ENCODE measurements at regions not wholly inside any gene's neighbourhood (a gene's known extent, or its start where the extent isn't known, plus 50 kb on each side); places are given as distances from the start of the nearest gene placed in this dataset.
"Not testable (repeated sequence)": the region's sequence is repeated elsewhere in the genome, so short reads cannot be mapped to it uniquely, and the experiment has no call there.

- Mint-ChIP-seq H3K4me1 (no peaks in the 10 kb centered on the region), H3K9me3 (no peaks in the 10 kb centered on the region), H3K36me3 (no peaks in the 10 kb centered on the region), H3K27ac (no peak overlapping the region), H3K4me3 (no peak overlapping the region)
- ATAC-seq, result peak; percentile 58
- DNase-seq (ENCODE audit: low spot score in 2 of 2), result no peak
Measured at GRCh38 chr11:87926250-87926970, 248.8 kb downstream of the RAB38 start.

- no peaks in the 10 kb centered on the region for H3K9me3 Mint-ChIP-seq
- H3K27ac Mint-ChIP-seq, result no peak overlapping the region
- H3K36me3 Mint-ChIP-seq, result no peaks in the 10 kb centered on the region
- DNase-seq (ENCODE audit: low spot score in 2 of 2), result no peak
- H3K4me3 Mint-ChIP-seq, result no peak overlapping the region
- H3K4me1 Mint-ChIP-seq, result no peaks in the 10 kb centered on the region
- ATAC-seq, result no peak
Measured at GRCh38 chr11:87924125-87924524, 251.1 kb downstream of the RAB38 start.

GRCh38 chr11:87917111-87917510, 258.1 kb downstream of the RAB38 start:
- H3K36me3 Mint-ChIP-seq, result no peaks in the 10 kb centered on the region
- no peak for DNase-seq (ENCODE audit: low spot score in 2 of 2)

DNA sequence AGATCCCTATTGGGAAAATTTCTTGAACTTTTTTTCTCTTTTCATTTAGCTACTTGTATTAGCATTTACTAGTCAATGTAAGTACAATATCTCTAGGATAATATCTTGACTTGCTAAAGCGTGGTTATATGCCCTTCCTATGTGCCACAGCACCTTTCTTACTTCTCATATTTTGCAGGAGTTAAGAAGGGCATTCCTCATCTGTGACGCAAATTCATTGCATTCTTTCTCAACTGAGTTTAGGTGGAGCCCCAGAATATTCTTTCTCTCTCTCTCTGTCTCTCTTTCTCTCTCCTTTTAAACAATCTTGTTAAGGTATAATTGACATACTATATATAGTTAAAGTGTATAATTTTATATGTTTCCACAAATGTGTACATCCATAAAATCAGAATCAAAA, 266.1 kb downstream of the RAB38 start:
- Mint-ChIP-seq H3K27ac (no peak overlapping the region), H3K9me3 (no peaks in the 10 kb centered on the region)

More at GRCh38 chr11:87917111-87917510, 258.1 kb downstream of the RAB38 start:
- Mint-ChIP-seq H3K27ac (no peak overlapping the region), H3K9me3 (peaks cover 3% of the 10 kb centered on the region), H3K4me3 (no peak overlapping the region), H3K4me1 (no peaks in the 10 kb centered on the region)
- ATAC-seq, result no peak

GRCh38 chr11:87908086-87908485, 267.2 kb downstream of the RAB38 start:
- DNase-seq (ENCODE audit: low spot score in 2 of 2) (no peak), ATAC-seq (no peak)
- Mint-ChIP-seq H3K4me3 (no peak overlapping the region), H3K36me3 (no peaks in the 10 kb centered on the region), H3K27ac (no peak overlapping the region), H3K9me3 (no peaks in the 10 kb centered on the region), H3K4me1 (no peaks in the 10 kb centered on the region)

More for the DNA sequence above, 266.1 kb downstream of the RAB38 start:
- H3K36me3 Mint-ChIP-seq, result no peaks in the 10 kb centered on the region
- DNase-seq (ENCODE audit: low spot score in 2 of 2), result no peak
- ATAC-seq, result no peak
- no peak overlapping the region for H3K4me3 Mint-ChIP-seq
- H3K4me1 Mint-ChIP-seq, result no peaks in the 10 kb centered on the region

DNA sequence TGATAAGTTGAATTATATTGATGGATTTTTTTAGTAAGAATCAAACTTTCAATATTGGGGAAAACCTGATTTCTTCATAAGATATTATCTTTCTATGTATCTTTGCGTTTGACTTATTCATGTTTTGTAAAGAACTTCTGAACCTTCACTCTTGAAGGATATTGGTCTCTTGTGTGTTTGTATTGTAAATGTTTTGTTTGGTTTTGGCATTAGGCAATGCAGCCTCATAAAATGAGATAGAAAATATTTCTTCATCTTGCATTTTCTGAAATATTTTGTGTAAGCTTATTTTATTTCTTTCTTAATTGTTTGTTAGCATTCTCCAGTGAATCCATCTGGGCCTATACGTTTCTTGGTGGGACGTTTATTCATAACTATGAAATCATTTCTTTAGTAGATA, 271.9 kb downstream of the RAB38 start:
- no peak overlapping the region for H3K27ac Mint-ChIP-seq
- no peak overlapping the region for H3K4me3 Mint-ChIP-seq
- no peaks in the 10 kb centered on the region for H3K36me3 Mint-ChIP-seq
- ATAC-seq, result no peak
- no peaks in the 10 kb centered on the region for H3K4me1 Mint-ChIP-seq
- no peak for DNase-seq (ENCODE audit: low spot score in 2 of 2)
- H3K9me3 Mint-ChIP-seq, result peaks cover 5% of the 10 kb centered on the region

DNA sequence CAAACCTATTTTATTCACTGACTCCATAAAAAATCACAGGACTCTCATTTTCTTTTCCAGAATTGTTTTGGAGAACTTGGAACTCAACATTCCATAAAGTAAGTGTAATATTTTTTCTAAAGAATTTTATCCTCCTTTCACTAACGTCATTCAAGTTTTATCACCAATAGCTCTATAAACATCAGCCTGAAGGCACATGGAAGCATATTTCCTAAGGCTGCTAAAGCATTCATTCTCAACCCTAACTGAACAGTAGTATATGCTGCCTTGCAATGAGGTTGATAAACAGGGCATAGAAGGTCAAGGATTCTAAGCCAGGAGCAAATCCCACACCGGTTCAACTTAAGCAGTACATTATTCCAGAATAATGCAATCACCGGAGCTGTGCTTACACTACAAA, 273.9 kb downstream of the RAB38 start:
- DNase-seq (ENCODE audit: low spot score in 2 of 2) (no peak), ATAC-seq (no peak)
- Mint-ChIP-seq H3K9me3 (peaks cover 5% of the 10 kb centered on the region), H3K4me3 (no peak overlapping the region), H3K27ac (no peak overlapping the region), H3K36me3 (no peaks in the 10 kb centered on the region), H3K4me1 (no peaks in the 10 kb centered on the region)

DNA sequence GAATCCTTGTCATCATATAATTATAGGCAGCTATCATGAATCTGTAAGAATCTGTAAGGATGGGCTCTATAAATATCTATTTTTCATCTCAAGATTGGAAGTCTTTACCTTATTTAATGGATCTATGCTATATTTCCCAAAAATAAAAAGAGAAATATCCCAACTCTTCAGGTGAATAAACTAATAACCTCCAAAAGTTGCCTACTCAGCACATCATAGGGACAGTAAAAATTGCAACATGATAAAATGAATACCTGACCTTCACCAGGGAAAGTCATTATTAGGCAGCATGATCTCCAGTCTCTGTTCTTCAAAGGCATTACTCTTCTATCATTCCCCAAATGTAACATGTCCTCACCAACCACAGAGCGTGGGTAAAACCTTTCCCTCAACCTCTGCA, 277.3 kb downstream of the RAB38 start:
- Mint-ChIP-seq H3K27ac (no peak overlapping the region), H3K9me3 (peaks cover 5% of the 10 kb centered on the region), H3K36me3 (no peaks in the 10 kb centered on the region), H3K4me1 (no peaks in the 10 kb centered on the region), H3K4me3 (no peak overlapping the region)
- ATAC-seq, result no peak
- DNase-seq (ENCODE audit: low spot score in 2 of 2), result no peak

DNA sequence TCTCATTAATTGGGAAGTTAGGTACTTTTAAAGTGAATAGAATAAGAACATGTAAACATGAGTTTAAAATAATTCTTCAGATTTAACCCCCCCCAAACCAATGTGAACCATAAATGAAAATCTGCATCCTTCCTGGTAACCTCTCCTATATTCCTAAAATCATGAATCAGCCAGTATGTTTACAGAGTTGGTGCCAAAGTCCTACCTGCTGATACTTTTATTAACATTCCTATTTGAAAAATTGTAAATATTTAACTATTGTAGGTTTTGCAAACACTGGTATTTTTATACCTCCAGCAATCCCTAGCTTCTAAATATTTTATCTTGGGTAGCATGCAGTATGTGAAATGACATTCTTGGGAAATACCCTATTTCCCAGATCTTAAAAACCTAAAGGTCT, 278.2 kb downstream of the RAB38 start:
- DNase-seq (ENCODE audit: low spot score in 2 of 2), result no peak
- Mint-ChIP-seq H3K4me1 (no peaks in the 10 kb centered on the region), H3K4me3 (no peak overlapping the region), H3K9me3 (peaks cover 5% of the 10 kb centered on the region), H3K27ac (no peak overlapping the region), H3K36me3 (no peaks in the 10 kb centered on the region)
- no peak for ATAC-seq

DNA sequence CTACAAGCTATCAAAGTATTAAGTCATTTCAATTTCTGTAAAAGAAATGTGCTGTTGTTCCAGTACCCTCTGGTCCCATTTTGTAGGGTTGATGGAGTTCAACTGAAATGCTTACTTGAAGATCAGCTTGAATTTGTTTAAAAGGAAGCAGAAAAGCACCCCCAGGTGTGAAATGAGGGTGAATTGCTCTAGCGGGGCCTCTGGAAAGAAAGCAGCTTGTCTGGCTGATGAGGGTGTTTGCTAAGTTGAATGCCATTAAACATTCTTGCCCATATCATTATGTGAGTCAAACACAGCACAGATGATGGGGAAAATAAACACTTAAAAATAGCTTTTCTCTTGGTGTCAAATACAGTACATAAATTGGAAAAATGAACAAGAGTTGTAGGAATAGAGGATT, 280.3 kb downstream of the RAB38 start:
- Mint-ChIP-seq H3K9me3 (peaks cover 2% of the 10 kb centered on the region), H3K4me1 (no peaks in the 10 kb centered on the region), H3K36me3 (no peaks in the 10 kb centered on the region), H3K4me3 (no peak overlapping the region), H3K27ac (no peak overlapping the region)
- ATAC-seq, result no peak
- DNase-seq (ENCODE audit: low spot score in 2 of 2), result no peak

DNA sequence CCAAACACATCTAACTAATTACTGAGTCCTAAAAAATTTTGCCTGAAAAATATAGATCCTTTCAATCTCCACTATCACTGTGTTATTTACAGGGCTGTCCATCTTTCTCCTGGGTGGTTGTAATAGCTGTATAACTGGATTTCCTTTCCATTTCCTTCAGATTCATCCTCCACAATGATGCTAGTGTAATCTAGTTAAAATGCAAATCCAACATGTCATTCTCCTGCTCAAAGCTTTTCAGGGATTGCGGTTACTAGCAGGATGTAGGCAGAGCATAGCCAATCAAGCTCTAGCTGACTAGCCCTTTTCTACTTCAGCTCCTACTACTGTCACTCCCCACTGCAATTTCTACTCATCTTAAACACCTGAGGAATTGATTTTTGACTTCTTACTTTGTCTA, 283.0 kb downstream of the RAB38 start:
- Mint-ChIP-seq H3K4me3 (no peak overlapping the region), H3K4me1 (no peaks in the 10 kb centered on the region), H3K27ac (no peak overlapping the region), H3K9me3 (no peaks in the 10 kb centered on the region), H3K36me3 (no peaks in the 10 kb centered on the region)
- ATAC-seq (no peak), DNase-seq (ENCODE audit: low spot score in 2 of 2) (no peak)

DNA sequence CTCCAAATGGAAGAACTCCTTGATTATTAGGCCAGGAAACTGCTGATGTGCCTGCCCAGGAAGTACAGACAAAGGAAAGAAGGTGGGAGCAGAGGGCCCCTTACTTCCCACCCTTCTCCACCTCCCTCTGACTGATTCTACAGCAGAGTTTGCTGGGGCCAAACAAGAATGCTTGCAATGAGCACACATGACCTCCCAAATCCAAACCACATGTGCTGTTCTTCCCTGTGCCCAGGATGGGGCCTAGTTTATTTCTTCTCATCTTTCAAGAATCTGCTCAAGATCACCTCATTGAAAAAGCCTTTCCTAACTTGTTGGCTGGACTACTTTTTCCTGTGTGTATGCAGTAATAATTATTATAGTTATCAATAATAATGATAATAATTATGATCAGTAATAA, 286.1 kb downstream of the RAB38 start:
- H3K9me3 Mint-ChIP-seq, result no peaks in the 10 kb centered on the region
- no peak overlapping the region for H3K27ac Mint-ChIP-seq
- DNase-seq (ENCODE audit: low spot score in 2 of 2), result no peak
- no peaks in the 10 kb centered on the region for H3K36me3 Mint-ChIP-seq
- H3K4me3 Mint-ChIP-seq, result no peak overlapping the region
- no peaks in the 10 kb centered on the region for H3K4me1 Mint-ChIP-seq
- no peak for ATAC-seq

GRCh38 chr11:87885084-87885483, 290.2 kb downstream of the RAB38 start:
- not testable (repeated sequence) for H3K4me1 Mint-ChIP-seq; DNase-seq (ENCODE audit: low spot score in 2 of 2); H3K36me3 Mint-ChIP-seq; H3K27ac Mint-ChIP-seq; H3K9me3 Mint-ChIP-seq; ATAC-seq; H3K4me3 Mint-ChIP-seq

GRCh38 chr11:87879118-87879517, 296.1 kb downstream of the RAB38 start:
- DNase-seq (ENCODE audit: low spot score in 2 of 2), result no peak
- no peak for ATAC-seq
- no peaks in the 10 kb centered on the region for H3K9me3 Mint-ChIP-seq
- no peaks in the 10 kb centered on the region for H3K4me1 Mint-ChIP-seq
- no peak overlapping the region for H3K4me3 Mint-ChIP-seq
- no peaks in the 10 kb centered on the region for H3K36me3 Mint-ChIP-seq
- H3K27ac Mint-ChIP-seq, result no peak overlapping the region

GRCh38 chr11:87878373-87878825, 296.8 kb downstream of the RAB38 start:
- no peak overlapping the region for H3K27ac Mint-ChIP-seq

GRCh38 chr11:87871056-87871455, 304.2 kb downstream of the RAB38 start:
- no peaks in the 10 kb centered on the region for H3K4me1 Mint-ChIP-seq
- no peak for ATAC-seq
- no peak overlapping the region for H3K4me3 Mint-ChIP-seq
- DNase-seq (ENCODE audit: low spot score in 2 of 2), result no peak
- H3K36me3 Mint-ChIP-seq, result no peaks in the 10 kb centered on the region
- no peak overlapping the region for H3K27ac Mint-ChIP-seq
- H3K9me3 Mint-ChIP-seq, result no peaks in the 10 kb centered on the region

More at GRCh38 chr11:87878373-87878825, 296.8 kb downstream of the RAB38 start:
- Mint-ChIP-seq H3K4me1 (no peaks in the 10 kb centered on the region), H3K9me3 (no peaks in the 10 kb centered on the region), H3K36me3 (no peaks in the 10 kb centered on the region), H3K4me3 (no peak overlapping the region)
- no peak for DNase-seq (ENCODE audit: low spot score in 2 of 2)
- ATAC-seq, result no peak

- no peaks in the 10 kb centered on the region for H3K36me3 Mint-ChIP-seq
- H3K27ac Mint-ChIP-seq, result no peak overlapping the region
- no peak for ATAC-seq
- H3K9me3 Mint-ChIP-seq, result no peaks in the 10 kb centered on the region
- H3K4me3 Mint-ChIP-seq, result no peak overlapping the region
- H3K4me1 Mint-ChIP-seq, result no peaks in the 10 kb centered on the region
- no peak for DNase-seq (ENCODE audit: low spot score in 2 of 2)
Measured at GRCh38 chr11:87870086-87870485, 305.2 kb downstream of the RAB38 start.

Data from stimulated activated effector memory CD8-positive, alpha-beta T cell treated with anti-CD3 and anti-CD28 coated beads, Interleukin-12 subunit alpha, Interleukin-12 subunit beta, amount 100 ng/mL, for 72 hours (primary cell).